Activated CD8-positive, alpha-beta memory T cell treated with anti-CD3 and anti-CD28 coated beads, Interleukin-2, amount 50 U/mL, for 24 hours (primary cell): ENCODE measurements at regions not wholly inside any gene's neighbourhood (a gene's known extent, or its start where the extent isn't known, plus 50 kb on each side); places are given as distances from the start of the nearest gene placed in this dataset.
"Not testable (repeated sequence)": the region's sequence is repeated elsewhere in the genome, so short reads cannot be mapped to it uniquely, and the experiment has no call there.

Experiments
- DNase-seq: peaks from one replicate; pipeline ENCODE4 v3.0.0-alpha.2; 2020; ENCODE audit errors: extremely low read depth

DNA sequence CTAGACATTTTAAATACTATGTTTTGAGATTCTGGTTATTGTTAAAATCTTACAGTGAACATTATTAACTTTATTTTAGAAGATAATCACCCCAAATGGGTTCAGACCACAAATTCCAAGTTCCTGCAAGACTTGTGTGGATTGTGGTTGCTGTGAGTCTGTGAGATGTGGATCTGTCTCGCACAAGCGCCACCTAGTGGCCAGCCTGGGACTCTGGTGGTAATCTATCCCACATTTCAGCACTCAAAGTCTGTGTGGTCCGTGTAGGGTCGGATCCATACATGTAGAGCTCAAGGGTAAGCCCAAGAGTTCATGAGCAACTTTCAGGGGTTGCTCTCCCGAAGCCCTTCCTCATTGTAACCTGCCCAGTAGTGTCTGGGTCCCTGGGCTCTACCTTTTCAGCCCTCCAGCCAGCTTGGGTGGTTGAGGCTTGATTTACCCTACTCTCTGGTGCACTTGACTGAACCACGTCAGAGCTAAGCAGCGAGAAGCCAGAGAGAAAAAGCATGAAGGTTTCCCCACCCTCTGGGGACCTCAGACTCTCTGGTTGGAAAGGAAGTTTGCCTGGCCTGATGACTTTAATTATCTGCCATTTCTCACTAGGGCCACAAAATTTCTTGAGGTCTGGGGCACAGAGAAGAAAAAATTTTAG lies 129.2 kb downstream of the ARHGAP11B start:
- peak; percentile 25 for DNase-seq

DNA sequence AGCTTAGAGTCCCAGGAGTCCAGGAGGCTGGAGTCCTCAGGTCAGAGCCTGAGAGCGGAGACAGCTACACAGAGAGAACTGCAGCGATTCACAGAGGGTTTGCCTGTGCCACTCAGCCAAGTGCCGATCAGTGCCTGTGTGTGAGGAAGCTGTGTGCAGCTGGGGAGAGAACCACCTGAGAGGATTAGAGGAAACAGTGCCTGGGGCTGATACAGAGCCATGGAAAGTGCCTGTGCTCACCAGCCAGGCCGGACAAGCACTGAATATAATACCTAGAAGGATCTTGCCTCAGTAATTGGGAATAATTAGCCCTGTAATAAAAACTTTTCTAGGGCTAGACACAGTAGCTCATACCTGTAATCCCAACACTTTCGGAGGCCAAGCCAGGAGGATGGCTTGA lies 134.7 kb downstream of the ARHGAP11B start:
- not testable (repeated sequence) for DNase-seq

DNA sequence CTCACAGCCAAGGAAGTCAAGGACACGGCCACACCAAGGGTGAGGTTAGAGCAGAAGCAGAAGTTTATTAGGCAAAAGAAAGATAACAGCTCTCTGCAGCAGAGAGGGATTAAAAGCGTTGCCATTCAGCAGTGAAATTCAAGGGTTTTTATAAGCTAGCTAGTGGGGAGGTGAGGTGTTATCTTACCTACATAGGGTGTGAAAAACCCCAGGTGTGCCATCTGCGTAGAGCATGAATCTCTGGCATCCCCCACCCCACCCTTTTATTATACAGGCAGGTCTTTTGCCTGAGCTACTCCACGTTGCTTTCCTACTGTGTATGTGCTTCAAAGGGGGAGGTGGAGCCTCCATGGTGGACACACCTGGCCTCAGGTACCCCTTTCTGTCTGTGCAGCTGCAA lies 135.4 kb downstream of the ARHGAP11B start:
- not testable (repeated sequence) for DNase-seq

DNA sequence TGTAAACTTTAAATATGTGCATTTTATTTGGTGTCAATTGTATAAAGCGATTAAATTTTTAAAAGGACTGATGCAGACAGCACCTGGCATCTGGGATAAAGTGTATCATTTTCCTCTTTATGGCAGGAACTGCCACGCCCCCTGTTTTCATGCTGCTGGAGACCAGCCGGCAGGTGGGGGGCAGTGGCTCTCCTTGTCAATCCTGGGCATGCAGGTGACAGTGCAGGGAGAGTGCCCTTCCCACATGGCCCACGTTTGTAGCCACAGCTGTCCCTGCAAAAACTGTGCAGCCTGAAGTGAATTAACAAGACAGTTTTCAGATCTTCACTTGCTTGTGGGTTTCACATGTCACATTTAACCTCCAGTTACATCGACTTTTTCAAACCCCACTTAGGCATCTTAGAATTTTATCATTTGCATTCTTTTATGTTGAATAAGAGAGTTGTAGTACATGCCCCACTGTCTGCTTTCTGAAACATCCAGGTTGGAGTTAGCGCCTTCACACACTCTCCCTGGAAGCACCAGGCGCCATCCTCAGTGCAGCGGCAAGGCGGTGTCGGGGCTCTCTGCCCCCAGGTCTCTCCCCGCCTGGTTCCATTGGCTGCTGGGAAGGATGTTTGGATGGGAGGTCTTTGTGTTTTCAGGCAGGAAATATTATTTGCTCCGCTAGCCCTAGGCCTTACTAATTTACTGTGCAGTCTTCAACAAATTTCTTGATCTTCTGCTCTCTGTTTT lies 134.2 kb upstream of the FAN1 start:
- DNase-seq = not testable (repeated sequence)

DNA sequence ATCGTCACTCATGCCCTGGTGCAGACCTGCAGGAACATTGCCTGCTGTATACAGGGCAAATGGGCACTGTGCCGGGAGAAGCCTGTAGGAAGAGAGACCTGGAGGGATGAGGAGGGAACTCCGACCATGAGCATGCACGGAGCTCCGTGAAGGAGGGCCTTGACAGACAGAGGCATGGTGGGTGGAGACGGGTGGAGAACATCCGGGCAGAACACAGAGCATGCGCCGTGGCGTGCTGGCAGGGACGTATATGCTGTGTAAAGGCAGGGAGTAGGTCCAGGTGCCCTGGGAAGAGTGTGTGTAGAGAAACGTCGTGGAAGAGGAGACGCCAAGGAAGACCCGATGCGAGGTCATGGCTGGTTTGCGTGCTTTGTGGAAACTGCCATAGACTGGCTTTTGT lies 133.0 kb upstream of the FAN1 start:
- no peak for DNase-seq

DNA sequence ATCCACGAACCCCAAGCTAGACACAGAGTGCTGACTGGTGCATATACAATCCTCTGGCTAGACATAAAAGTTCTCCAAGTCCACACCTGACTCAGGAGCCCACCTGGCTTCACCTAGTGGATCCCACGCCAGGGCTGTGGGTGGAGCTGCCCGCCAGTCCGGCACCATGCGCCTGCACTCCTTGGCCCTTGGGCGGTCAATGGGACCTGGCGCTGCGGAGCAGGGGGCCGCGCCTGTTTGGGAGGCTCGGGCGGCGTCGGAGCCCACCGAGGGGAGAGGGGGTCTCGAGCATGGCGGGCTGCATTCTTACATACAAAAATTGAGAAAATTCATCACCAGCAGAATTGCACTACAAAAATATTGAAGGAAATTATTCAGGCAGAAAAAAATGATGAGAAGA lies 120.7 kb upstream of the FAN1 start:
- DNase-seq = no peak

DNA sequence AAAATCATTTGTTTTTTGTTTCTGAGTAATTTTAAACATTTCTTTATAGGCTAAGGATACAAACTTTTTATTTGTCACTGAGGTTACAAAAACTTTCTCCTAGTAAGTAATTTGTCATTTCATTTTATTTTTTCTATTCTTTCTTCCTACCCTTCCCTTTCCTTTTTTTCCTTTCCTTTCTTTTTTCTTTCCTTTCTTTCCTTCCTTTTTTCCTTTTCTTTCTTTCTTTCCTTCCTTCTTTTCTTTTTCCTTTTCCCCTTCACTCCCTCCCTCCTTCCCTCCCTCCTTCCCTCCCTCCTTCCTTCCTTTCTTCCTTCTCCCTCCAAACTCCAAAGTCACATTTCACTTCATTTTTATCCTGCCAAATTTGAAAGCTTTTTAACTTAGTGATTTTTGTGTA lies 115.1 kb upstream of the FAN1 start:
- DNase-seq = no peak

DNA sequence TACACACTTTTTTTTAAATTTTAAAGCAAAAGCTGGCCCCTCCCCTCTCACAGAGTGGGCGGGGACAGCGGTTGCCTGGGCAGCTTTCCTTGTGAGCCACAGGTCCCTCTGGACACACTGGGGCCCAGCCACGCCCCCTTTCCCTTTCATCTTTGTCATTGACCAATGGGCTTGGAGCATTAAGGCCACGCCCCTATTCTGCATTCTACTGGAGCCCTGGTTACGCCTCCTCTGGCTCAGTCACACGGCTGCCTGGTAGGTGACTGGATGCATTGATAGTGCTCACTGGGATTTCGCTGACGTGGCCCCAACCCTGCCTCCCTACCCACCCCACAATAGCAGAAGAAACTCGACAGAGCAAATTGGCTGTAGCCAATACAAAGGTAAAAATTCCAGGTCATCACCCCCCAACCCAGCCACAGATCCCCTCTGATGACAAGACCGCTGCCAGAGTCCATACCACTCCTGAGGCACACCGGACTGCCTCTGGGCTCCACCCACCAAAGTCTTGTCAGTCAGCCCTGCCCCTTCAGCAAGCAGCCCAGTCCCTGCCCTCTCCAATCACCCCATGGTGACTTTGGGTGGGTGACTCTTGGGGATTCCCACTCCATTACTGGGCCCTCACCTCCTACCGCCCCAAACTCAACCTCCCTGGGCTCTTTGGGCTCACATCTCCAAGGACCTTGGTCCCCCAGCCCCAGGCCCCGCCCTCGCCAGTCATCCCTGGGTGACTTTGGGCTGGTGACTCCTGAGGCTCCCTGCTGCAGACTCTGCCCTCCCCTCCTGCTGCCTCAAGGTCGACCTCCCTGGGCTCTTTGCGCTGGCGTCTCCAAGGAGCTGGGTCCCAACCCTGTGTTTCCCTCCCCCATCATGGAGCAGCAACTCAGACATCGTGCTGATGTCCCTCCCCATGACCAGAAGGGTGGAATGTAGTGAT lies 112.2 kb upstream of the FAN1 start:
- no peak for DNase-seq

DNA sequence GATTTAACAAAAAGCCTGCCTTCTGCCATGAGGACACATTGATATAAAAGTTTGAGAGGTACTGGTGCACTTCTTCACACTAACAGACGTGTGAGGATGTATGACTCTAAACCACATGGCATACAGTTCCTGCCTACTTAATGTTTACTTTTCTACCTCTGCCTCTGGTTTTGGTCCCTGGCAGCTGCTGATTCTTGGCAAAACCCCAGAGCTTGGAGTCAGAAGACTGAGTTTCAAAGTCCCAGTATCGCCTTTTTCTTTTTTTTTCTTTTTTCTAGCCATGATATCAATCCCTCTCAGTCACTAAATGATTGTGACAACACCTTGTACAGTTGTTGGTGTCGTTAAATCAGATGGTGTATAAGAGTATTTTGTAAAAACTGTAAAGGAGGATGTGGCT lies 110.9 kb upstream of the FAN1 start:
- DNase-seq = not testable (repeated sequence)

DNA sequence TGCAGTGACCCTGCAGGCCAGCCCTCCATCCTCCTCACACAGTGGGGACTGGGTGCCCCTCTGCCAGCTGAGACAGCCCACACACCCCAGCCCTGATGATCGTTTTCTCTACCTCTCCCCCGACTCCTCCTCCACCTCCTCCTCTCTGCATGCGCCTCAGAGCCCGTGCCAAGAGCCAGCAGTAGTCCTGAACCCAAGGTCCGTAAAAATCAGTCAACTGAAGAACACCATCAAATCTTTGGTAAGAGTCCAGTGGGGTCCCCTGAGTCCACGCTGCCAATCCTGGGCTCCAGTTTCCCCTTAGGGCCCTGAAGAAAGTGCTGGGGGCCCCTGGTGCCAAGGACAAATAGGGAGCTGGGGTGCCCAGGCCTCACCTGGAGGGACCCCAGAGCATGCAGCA lies 109.3 kb upstream of the FAN1 start:
- DNase-seq = no peak

DNA sequence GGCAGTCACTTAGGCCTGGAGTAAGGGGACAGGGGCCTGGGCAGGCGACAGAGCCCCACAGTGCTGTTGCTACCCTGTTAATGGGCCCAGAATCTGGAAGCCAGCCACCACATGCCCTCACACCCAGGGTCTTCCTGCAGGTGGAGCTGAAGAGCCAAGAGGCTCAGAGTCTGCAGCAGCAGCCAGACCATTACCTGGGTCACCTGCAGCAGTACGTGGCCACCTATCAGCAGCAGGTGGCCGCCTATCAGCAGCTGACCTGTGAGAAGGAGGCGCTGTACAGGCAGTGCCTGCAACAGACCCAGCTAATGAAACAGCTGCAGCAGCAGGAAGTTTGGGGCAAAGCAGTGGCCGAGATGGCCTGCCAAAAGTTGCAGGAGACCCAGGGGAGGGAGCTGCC lies 104.2 kb upstream of the FAN1 start:
- not testable (repeated sequence) for DNase-seq

DNA sequence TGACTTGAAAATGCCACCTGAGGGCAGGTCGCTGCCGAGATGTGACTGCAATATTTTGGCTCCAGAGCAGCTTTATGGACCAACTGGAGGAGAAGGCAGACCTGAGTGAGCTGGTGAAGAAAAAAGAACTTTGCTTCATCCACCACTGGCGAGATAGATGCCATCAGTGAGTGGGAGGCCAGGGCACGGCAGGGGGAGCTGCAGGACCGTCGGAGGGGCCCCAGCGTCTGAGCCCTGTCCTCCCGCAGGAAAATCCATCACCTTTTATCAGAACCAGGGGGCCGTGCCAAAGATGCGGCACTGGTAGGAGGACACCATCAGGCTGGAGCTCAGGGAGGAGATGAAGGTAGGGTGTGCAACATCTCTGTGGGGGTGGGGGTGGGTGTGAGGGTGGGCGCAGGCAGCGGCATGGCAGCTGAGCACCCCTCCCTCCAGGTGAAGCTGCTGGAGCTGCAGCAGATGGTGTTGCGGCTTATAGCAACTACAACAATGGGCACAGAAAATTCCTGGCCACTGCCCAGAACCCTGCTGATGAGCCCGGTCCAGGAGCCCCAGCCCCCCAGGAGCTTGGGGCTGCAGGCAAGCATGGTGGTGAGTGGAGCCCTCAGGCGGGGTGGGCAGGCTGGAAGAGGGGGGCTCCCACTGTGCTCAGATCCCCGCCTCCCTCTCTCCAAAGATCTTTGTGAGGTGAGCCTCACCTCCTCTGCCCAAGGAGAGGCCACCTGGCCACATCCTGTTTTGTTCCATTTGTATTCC lies 102.4 kb upstream of the FAN1 start:
- DNase-seq = not testable (repeated sequence)

DNA sequence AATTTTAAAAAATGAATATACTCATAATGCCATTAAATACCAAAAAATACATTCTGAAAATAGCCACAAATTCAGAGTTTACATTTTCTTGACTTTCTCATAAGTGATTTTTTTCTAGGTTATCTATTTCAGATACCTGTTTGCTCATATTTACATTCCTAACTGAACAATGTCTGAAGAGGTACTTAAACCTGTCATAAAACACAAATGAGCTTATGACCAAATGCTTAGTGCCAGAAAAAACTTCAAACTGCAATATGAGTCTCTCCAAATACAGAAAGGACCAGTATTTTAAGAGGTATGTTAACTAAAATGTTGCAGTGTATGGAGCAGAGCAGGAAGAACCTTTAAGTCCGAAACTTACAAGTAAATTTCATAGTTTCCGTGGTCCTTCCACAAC lies 101.7 kb upstream of the FAN1 start:
- DNase-seq = not testable (repeated sequence)

DNA sequence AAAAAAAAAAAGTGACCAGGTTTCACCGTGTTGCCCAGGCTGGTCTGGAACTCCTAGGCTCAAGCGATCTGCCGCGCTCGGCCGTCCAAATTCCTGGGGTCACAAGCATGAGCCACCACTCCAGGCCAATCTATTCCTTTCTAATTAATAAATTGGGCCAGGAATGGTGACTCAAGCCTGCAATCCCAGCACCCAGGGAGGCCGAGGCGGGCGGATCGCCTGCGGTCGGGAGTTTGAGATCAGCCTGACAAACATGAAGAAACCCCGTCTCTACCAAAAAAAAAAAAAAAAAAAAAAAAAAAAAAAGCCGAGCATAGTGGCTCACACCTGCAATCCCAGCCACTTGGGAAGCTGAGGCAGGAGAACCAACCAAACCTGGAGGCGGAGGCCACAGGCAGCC lies 100.0 kb upstream of the FAN1 start:
- DNase-seq = not testable (repeated sequence)

DNA sequence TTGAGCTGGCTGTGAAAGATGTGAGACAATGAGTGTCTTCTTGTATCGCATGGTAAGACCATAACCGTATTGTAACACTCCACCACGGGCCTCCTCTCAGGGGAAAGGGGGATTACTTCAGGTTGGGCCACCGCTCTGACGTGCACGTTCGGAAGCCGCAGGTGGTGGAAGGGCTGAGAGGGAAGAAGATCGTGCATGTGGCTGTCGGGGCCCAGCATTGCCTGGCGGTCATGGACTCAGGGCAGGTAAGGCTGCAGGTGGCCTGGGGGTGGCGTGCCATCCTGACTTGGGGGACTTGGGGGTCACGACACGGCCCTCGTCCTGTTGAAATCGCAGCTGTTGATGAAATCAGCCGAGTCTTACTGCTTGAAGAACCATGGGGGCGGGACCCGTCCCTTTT lies 87.3 kb upstream of the FAN1 start:
- DNase-seq = no peak

DNA sequence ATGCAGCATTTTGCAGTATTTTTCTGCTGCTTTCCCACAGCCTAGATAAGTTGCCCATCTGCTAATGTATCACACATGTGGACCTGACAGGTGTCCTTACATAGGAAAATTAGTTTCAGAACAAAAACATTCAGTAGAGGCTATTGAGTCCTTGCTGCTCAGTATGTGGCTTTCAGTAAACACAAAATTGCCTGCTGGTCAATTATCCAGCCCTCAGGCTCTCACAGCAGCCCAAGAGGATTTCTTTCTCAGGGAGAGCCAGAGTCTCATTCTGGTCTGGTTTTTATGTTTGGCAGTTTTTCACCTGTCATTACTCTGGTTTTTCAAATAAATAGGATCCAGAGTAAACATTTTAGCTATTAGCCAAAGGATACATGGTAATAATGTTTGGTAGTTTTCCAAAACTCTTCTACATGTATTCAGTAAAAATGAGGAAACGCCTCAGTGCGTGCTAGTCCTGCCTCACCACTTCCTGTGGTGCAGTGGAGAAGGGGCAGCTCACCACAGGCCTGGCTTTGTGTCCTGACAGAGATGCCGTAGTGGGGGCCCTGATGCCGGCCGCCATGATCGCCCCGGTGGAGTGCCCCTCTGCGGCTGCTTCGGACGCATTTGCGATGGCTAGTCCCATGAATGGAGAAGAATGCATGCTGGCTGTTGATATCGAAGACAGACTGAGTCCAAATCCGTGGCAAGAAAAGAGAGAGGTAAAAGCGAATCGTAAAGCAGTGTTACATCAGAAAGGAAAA lies 80.5 kb upstream of the FAN1 start:
- not testable (repeated sequence) for DNase-seq

DNA sequence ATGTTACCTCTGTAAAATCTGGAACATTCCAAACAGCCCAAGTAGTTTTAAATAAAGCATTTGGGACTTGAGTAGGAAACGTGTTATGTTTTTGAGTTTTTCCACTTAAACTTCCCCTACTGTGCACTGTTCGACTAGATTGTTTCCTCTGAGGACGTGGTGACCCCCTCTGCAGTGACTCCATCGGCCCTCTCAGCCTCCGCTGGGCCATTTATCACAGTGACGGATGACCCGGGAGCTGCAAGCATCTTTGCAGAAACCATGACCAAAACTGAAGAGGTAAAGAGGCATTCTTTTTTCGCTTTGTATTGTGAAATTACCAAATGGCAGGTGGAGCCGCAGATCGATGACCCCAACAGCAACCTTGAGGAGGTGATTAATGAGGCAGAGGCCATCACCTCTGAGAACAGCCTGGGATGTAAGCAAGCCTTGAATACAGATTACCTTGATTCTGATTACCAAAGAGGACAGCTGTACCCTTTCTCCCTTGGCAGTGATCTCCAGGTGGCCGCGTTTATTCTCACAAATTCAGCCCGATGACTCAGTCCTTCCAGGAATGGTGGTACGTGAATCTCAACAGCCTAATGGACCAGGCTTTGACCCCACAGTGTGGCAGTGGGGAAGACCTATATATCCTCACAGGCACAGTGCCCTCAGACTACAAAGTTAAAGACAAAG lies 79.1 kb upstream of the FAN1 start:
- DNase-seq = no peak

DNA sequence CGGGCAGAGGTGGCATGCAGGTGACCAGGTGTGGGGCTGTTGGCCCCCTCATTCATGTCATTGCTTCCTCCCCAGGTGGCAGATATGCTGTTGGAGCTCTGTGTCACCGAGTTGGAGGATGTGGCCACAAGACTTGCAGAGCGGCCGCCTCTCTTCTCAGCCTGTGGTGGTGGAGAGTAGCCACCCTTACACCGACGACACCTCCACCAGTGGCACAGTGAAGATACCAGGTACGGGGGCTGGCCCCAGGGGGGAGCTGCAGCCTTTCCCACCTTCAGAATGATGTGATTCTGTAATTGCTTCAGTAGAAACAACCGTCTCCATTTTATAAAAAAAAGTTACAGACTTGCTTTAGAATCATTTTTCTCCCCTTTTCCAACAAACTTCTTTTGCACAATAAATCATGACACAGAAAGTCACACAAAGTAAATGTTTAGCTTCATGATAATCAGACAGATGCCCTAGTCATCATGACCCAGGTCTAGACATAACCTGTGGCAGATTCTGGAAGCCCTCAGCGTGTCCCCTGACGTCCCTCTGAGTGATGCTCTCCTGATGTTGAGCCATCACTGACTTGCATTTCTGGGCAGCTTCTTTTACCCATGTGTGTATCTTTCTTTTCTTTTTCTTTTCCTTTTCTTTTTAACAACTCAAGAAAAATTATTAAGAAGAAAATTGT lies 76.0 kb upstream of the FAN1 start:
- no peak for DNase-seq

DNA sequence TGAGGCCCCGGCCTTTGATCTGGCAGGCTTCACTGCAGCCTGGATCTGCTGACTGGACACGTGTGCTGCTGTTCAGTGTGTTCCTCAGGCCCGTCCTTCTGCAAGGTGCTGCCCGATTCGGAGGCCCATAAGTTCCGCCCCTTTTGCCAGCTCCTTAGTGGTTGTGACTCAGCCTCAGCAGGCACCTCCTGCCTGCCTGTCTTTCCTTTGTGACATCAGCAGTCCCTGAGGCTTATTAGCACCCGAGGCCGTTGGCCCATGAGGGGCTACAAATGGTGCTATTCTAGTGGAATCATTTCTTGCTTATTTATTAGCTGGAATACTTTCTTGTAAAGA lies 75.4 kb upstream of the FAN1 start:
- DNase-seq = not testable (repeated sequence)

DNA sequence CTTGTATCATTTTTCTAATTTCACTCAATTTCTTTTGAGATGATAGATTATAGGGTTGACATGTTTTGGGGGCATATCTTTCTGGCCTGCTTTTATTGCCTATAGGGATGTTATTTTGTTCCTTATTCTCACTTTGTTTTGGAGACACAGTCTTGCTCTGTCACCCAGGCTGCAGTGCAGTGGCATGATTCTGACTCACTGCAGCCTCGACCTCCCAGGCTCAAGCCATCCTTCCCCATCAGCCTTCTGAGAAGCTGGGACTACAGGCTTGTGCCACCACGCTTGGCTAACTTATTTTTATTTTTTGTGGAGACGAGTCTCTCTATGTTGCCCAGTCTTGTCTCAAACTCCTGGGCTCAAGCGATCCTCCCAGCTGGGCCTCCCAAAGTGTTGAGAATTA lies 72.8 kb upstream of the FAN1 start:
- no peak for DNase-seq
